PFSK-1 (cell line): ENCODE measurements at regions not wholly inside any gene's neighbourhood (a gene's known extent, or its start where the extent isn't known, plus 50 kb on each side); places are given as distances from the start of the nearest gene placed in this dataset.

Experiments
- POLR2AphosphoS5 ChIP-seq: IDR thresholded peaks from 2 replicates; pipeline ENCODE4 v1.6.1; 2012; ENCODE audit warnings: low read depth, mild to moderate bottlenecking, control low read depth, low read length, moderate library complexity
- SIN3A ChIP-seq: IDR thresholded peaks from 2 replicates; pipeline ENCODE4 v1.6.1; 2012; ENCODE audit warnings: mild to moderate bottlenecking, low read length, moderate library complexity, borderline replicate concordance; ENCODE audit not compliant: insufficient read depth
- TAF1 ChIP-seq: IDR thresholded peaks from 2 replicates; pipeline ENCODE4 v1.6.1; 2012; ENCODE audit warnings: low read length, control low read depth, borderline replicate concordance; ENCODE audit not compliant: insufficient read depth
- TF ChIP-seq, protein P1 (sequence below), 2 experiments: IDR thresholded peaks; 2 replicates each; pipeline versions ENCODE4 v1.6.1 to v1.8.0; 2011 to 2012; ENCODE audit warnings: low read depth in 2 of 2, low read length in 2 of 2, control low read depth in 1 of 2, inconsistent platforms in 1 of 2, mild to moderate bottlenecking in 1 of 2, moderate library complexity in 1 of 2; ENCODE audit not compliant: insufficient read depth in 1 of 2

DNA sequence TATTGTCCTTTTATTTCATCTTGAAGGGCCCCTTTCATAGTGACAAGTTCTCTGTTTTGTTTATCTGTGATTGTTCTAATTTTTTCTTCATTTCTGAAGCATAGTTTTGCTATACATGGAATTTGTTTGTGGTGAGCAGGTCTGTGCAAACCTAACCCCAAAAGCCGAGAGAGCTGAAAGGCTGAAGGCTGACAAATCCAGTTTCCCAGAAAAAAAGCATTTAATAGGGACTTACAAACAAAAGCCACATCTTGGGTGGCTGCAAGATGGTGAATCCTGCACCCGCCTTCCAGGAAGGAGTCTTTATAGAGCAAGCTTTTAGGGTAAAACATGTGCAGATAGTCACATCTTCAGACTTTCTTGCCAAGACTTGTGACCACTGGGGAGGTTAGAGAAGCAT, 473.4 kb upstream of the TRIB2 start:
- no peak for TF ChIP-seq SIN3A
- no peak for TF ChIP-seq POLR2AphosphoS5
- TF ChIP-seq, protein P1, sequence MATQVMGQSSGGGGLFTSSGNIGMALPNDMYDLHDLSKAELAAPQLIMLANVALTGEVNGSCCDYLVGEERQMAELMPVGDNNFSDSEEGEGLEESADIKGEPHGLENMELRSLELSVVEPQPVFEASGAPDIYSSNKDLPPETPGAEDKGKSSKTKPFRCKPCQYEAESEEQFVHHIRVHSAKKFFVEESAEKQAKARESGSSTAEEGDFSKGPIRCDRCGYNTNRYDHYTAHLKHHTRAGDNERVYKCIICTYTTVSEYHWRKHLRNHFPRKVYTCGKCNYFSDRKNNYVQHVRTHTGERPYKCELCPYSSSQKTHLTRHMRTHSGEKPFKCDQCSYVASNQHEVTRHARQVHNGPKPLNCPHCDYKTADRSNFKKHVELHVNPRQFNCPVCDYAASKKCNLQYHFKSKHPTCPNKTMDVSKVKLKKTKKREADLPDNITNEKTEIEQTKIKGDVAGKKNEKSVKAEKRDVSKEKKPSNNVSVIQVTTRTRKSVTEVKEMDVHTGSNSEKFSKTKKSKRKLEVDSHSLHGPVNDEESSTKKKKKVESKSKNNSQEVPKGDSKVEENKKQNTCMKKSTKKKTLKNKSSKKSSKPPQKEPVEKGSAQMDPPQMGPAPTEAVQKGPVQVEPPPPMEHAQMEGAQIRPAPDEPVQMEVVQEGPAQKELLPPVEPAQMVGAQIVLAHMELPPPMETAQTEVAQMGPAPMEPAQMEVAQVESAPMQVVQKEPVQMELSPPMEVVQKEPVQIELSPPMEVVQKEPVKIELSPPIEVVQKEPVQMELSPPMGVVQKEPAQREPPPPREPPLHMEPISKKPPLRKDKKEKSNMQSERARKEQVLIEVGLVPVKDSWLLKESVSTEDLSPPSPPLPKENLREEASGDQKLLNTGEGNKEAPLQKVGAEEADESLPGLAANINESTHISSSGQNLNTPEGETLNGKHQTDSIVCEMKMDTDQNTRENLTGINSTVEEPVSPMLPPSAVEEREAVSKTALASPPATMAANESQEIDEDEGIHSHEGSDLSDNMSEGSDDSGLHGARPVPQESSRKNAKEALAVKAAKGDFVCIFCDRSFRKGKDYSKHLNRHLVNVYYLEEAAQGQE (IDR thresholded peaks at IDR 0.05; ENCODE audit: insufficient read depth in 1 of 2, low read depth in 2 of 2, low read length in 2 of 2): no peak
- TF ChIP-seq TAF1: no peak
